Activated B cell treated with CpG ODN at 0.5 μM for 24 hours (primary cell): ENCODE measurements at regions not wholly inside any gene's neighbourhood (a gene's known extent, or its start where the extent isn't known, plus 50 kb on each side); places are given as distances from the start of the nearest gene placed in this dataset.

Experiments used
- ATAC-seq: fragments of 200-7000 bp; cut with Tn5 transposase; one replicate; pipeline ENCODE4 v1.10.0; 2021; ENCODE audit warnings: low read depth, mild to moderate bottlenecking, moderate library complexity
- CTCF ChIA-PET: fragments of 350-600 bp; sonication (Branson Sonifier 250); formaldehyde crosslinking; loops from one replicate; lab custom pipeline; 2021; ENCODE audit warnings: antibody characterized with exemption; lab: Charles Lee
- POLR2A ChIA-PET: fragments of 350-600 bp; sonication (Branson Sonifier 250); formaldehyde crosslinking; loops from one replicate; lab custom pipeline; 2021; ENCODE audit warnings: antibody characterized with exemption; lab: Charles Lee
- DNase-seq: peaks from one replicate; pipeline ENCODE4 v3.0.0; 2022
- H3K27ac Mint-ChIP-seq: one replicate; pipeline ENCODE4 v1.8.0; 2020; ENCODE audit warnings: mixed read lengths
- H3K27me3 Mint-ChIP-seq: one replicate; pipeline ENCODE4 v1.8.0; 2021; ENCODE audit warnings: mixed read lengths
- H3K36me3 Mint-ChIP-seq: one replicate; pipeline ENCODE4 v1.8.0; 2021; ENCODE audit warnings: low read depth, mixed read lengths
- H3K4me1 Mint-ChIP-seq: one replicate; pipeline ENCODE4 v1.8.0; 2021; ENCODE audit warnings: mixed read lengths
- H3K4me3 Mint-ChIP-seq: one replicate; pipeline ENCODE4 v1.8.0; 2020; ENCODE audit warnings: mild to moderate bottlenecking, mixed read lengths
- H3K9me3 Mint-ChIP-seq: one replicate; pipeline ENCODE4 v1.8.0; 2020; ENCODE audit warnings: mixed read lengths
- intact Hi-C: fragments of 100-400 bp; cut with micrococcal nuclease; formaldehyde crosslinking; loops from one replicate; pipeline ENCODE4 v1.15.1; 2024
- TF ChIP-seq, protein P1 (sequence below): fragments of 200-600 bp; IDR thresholded peaks from one replicate; pipeline ENCODE4 v1.8.0; 2022; ENCODE audit warnings: antibody characterized with exemption, mild to moderate bottlenecking

DNA sequence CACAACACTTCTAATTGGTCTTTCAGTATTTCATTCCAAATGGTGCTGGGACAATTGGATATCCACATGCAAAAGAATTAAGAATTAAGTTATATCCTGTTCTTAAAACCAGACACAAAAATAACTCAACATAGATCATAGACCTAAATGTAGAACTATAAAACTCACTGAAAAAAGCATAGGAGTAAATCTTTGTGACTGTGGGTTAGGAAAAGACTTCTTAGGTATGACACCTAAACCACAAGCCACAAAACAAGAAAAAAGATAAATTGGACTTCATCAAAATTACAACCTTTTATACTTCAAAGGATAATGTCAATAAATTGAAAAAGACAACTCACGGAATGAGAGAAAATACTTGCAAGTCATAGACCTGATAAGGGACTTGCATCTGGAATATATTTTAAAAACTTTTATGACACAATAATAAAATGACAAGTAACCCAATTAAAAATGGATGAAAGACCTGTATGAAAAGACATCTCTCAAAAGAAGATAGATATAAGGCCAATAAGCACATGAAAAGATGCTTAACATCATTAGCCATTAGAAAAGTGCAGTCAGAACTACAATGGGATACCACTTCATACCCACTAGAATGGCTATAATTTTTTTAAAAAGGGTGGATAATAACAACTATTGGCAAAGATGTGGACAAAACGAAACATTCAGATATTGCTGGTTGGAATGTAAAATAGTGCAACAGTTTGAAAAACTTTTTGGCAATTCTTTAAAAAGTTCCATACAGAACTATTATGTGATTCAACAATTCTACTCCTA, 72.5 kb upstream of the SLC38A4 start:
- Mint-ChIP-seq H3K27ac (no peak overlapping the region), H3K9me3 (no peaks in the 10 kb centered on the region), H3K4me1 (peaks cover 3% of the 10 kb centered on the region), H3K4me3 (no peak overlapping the region), H3K27me3 (peaks cover 6% of the 10 kb centered on the region), H3K36me3 (no peaks in the 10 kb centered on the region)
- ChIA-PET CTCF (no interaction called here), POLR2A (no interaction called here)
- DNase-seq (no peak), ATAC-seq (no peak)
- intact Hi-C loops: no loop called here
- TF ChIP-seq, protein P1, sequence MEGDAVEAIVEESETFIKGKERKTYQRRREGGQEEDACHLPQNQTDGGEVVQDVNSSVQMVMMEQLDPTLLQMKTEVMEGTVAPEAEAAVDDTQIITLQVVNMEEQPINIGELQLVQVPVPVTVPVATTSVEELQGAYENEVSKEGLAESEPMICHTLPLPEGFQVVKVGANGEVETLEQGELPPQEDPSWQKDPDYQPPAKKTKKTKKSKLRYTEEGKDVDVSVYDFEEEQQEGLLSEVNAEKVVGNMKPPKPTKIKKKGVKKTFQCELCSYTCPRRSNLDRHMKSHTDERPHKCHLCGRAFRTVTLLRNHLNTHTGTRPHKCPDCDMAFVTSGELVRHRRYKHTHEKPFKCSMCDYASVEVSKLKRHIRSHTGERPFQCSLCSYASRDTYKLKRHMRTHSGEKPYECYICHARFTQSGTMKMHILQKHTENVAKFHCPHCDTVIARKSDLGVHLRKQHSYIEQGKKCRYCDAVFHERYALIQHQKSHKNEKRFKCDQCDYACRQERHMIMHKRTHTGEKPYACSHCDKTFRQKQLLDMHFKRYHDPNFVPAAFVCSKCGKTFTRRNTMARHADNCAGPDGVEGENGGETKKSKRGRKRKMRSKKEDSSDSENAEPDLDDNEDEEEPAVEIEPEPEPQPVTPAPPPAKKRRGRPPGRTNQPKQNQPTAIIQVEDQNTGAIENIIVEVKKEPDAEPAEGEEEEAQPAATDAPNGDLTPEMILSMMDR: no peak

DNA sequence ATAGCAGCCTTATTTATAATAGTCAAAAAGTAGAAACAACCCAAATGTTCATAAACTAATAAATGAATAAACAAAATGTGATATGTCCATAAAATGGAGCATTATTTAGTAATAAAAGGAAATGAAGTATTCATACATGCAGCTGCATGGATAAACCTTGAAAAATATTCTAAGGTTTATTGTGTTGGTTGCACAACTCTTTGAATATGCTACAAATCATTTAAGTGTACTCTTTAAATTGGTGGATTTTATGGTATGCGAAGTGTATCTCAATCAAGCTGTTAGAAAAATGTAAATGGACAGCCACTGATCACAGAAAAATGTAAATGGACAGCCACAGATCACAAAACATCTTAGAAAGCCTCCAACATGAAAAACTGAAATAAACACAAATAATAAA, 73.2 kb upstream of the SLC38A4 start:
- H3K4me1 Mint-ChIP-seq: peaks cover 3% of the 10 kb centered on the region
- no peak for ATAC-seq
- no peaks in the 10 kb centered on the region for H3K9me3 Mint-ChIP-seq
- DNase-seq: no peak
- no peaks in the 10 kb centered on the region for H3K36me3 Mint-ChIP-seq
- H3K27me3 Mint-ChIP-seq: peaks cover 4% of the 10 kb centered on the region
- H3K27ac Mint-ChIP-seq: no peak overlapping the region
- TF ChIP-seq, protein P1: no peak
- ChIA-PET POLR2A (no interaction called here), CTCF (no interaction called here)
- no peak overlapping the region for H3K4me3 Mint-ChIP-seq
- intact Hi-C loops: no loop called here

DNA sequence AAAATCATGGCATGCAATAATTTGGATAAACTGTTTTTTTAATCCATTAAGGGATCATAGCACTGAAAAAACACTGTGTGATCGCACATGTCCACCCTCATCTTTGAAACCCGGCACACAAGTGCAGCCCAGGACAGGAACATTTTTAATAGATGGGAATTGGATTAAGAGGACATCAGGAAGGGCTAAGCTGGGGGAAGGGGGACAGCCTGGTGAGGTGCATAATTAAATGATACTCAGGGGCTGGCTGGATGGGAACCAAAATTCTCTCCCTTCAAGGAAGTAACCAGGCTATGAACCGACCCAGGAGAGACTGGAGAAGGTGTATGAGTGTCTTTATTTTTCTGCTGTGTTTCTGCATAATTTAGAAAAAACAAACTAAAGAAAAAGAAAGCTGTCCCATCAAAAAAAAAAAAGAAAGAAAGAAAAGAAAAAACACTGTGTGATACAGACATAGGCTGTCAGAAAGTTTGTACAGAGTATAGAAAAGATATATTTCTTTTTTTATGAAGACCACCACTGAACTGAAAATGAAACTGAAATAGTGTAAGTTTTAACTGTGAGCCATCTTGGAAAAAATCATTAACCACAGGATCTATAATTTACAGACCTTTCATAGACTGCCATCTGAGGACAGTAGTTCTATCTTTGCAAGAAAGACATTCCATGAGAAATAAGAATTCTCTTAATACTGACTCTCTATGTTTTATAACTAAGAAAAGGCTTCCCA, 75.1 kb upstream of the SLC38A4 start:
- DNase-seq (no peak), ATAC-seq (no peak)
- ChIA-PET CTCF (no interaction called here), POLR2A (no interaction called here)
- Mint-ChIP-seq H3K27me3 (peaks cover 9% of the 10 kb centered on the region), H3K4me3 (no peak overlapping the region), H3K36me3 (no peaks in the 10 kb centered on the region), H3K9me3 (no peaks in the 10 kb centered on the region), H3K4me1 (peaks cover 3% of the 10 kb centered on the region), H3K27ac (no peak overlapping the region)
- intact Hi-C loops: no loop called here
- TF ChIP-seq, protein P1: no peak

DNA sequence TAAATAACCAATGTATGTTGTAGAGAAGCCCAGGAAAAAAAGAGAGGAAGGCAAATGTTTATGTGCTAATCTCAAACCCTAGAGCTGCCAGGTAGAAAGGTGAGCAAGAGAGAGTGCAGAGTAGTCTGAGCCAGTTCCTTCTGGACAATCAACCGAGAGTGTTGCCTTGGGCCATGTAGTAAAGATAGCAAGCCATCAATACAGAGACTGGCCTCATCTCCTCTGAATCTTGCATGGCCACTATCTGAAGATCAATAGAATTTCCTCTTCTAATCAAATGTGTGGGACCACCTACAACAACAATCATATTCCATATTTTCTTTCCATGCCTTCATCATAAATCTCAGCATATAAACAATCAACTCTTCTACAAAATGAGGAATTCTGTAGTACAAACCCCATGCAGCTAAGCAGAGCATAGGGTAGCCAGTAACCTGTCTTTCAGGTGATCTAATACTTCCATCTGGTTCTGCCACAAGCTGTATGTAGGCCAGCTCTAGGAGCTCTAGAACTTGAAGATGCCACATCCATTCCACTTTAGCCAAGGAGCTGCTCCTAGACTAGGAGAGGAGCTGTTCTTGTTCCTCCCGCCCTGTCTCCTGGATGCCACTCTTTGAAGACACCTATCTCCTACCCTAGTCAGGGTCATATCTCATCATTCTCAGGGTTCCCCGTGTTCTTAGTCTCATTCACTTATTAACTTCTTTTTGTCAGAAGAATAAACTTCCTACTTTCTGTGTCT, 75.8 kb upstream of the SLC38A4 start:
- ChIA-PET POLR2A (no interaction called here), CTCF (no interaction called here)
- no peak overlapping the region for H3K27ac Mint-ChIP-seq
- ATAC-seq (no peak), DNase-seq (no peak)
- peaks cover 3% of the 10 kb centered on the region for H3K4me1 Mint-ChIP-seq
- H3K4me3 Mint-ChIP-seq: no peak overlapping the region
- H3K27me3 Mint-ChIP-seq: peaks cover 9% of the 10 kb centered on the region
- H3K36me3 Mint-ChIP-seq: no peaks in the 10 kb centered on the region
- TF ChIP-seq, protein P1: no peak
- H3K9me3 Mint-ChIP-seq: no peaks in the 10 kb centered on the region
- intact Hi-C loops: no loop called here

DNA sequence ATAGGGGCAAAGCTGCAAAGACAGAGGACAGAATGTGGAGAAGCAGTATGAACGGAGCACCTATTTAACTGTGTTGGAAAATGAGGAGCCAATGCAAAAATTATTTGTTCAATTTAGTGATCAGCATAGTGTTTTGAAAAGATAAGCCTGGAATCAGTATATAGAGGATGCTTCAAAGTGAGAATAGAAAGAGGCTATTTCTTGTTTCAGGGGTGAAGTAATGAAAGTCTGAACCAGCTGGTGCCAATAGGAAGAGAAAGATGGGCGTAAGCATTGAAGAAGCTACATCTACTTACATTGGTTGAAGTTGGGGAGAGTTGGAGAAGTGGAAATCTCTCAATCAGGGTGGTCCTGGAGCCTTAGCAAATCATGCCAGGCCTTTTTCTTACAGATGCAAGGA, 77.3 kb upstream of the SLC38A4 start:
- ATAC-seq (no peak), DNase-seq (no peak)
- H3K36me3 Mint-ChIP-seq: no peaks in the 10 kb centered on the region
- H3K27me3 Mint-ChIP-seq: peaks cover 9% of the 10 kb centered on the region
- CTCF ChIA-PET: interaction anchor here (1.3 kb wide), 1 partner anchor 11 kb away, joined by 3 read pairs; no protein-coding TSS in a partner anchor
- peaks cover 3% of the 10 kb centered on the region for H3K4me1 Mint-ChIP-seq
- TF ChIP-seq, protein P1: no peak
- POLR2A ChIA-PET: no interaction called here
- intact Hi-C loops: no loop called here
- H3K4me3 Mint-ChIP-seq: no peak overlapping the region
- no peaks in the 10 kb centered on the region for H3K9me3 Mint-ChIP-seq
- no peak overlapping the region for H3K27ac Mint-ChIP-seq
